ENCODE measurements at regions not wholly inside any gene's neighbourhood (a gene's known extent, or its start where the extent isn't known, plus 50 kb on each side); places are given as distances from the start of the nearest gene placed in this dataset.
A peak's percentile ranks its signal among the peaks of the same experiment; 100 is the strongest.

DNA sequence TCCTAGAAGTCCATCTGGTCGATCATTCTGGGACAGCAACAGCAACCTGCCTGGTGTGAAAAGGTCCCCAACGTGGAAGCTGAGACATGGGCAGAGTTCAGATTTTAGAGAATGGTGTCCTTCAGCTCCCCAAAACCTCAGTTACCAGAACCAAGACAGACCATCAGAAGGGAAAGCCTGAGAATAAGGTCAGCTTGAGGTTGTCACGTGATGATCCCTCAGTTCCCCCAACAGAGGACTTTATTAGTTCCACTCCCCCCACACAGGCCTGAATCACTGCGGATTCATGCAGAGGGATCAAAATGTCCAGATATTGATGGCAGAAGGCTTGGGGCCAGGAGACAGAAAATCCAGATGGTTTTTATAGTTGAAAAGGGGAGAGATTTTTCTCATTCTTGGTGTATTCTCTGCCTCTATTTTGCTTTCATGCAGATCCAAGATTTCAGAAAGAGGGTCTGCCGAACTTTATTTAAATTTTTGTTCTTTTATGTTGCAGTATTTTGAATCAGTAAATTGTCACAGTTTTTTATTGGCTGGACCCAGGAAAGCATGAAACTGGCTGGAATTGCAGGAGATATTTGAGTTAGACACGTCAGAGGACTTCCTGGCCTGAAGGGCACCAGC is 139.0 kb upstream of the NTM start:
- no peak for DNase-seq

DNA sequence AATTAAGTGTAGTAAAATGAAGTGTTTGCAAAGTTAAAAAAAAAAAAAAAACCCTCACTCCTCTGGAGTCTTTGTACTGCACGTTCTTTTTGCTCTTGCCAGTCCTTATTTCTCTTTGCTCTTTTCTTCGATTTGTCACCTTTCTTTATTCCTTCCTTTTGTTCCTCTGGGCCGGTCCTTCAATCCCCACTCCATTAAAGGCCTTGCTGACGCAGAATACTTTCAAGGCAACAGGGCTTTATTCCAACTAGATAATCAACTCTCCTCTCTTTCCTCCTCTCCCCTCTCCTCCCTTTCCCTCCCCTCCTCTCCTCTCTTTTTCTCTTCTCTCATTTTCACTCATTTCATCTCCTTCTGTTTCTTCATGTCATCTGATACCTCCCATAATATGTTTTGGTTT is 138.2 kb upstream of the NTM start:
- no peak for DNase-seq

DNA sequence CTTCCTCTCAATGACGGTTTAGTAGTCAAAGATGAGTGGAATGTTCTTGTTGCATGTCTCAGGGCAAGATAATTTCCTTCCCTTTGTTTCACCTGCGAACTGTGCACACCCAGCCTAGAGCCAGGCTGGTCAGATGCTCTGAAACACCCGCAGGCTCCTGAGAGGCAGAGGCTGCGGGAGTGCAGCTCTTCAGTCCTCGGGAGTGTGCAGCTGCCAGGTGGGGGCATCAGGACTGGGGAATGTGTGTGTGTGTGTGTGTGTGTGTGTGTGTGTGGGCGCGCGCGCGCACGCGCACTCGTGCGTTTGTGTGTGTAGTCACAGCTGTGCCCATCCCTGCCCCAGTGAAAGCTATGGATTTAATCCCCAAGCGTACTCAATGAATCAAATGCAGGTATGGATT is 136.2 kb upstream of the NTM start:
- DNase-seq = peak in 1 of 56 donors; percentile 23

DNA sequence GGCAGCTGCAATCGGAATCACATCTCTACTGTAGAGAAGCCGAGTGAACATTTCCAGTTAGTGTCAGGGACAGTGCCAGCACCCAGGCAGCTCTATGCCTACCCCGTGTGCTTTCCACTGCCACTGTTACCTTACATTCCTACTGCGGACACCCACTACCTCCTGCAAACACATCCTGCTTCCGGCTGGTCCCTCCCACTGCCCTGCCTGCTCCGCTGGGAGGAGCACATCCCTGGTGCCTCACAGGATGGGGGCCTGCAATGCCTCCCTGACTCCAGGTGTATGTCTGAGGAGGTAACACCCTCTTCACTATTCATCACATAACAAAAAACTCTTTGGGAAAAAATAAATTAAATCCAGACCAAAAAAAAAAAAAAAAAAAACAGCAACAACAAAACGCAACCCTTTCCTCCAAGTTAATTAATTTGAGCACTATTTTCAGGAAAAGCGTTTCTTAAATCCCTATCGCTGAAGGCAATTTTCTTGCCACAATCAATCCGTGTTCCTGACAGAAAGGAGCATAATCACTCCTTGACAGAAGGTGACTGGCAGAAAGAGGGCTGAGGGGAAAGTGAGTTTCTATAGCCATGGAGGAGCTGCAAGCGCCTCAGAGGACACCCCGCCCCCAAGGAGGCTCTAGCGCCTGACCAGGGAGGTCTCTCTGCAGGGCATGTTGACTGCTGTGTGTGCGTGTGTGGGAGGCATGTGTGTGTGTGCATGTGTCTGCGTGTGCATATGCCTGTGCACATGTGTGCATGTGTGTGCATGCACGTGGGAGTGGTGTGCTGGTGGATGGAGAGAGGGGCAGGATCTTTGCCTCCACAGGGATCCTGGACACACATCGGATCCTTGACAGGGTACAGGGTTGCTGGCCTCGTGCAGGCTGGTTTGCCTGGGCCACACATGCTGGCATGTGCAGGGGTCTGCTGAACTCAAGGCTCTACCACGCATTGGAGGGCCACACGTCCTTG is 134.8 kb upstream of the NTM start:
- DNase-seq = no peak

DNA sequence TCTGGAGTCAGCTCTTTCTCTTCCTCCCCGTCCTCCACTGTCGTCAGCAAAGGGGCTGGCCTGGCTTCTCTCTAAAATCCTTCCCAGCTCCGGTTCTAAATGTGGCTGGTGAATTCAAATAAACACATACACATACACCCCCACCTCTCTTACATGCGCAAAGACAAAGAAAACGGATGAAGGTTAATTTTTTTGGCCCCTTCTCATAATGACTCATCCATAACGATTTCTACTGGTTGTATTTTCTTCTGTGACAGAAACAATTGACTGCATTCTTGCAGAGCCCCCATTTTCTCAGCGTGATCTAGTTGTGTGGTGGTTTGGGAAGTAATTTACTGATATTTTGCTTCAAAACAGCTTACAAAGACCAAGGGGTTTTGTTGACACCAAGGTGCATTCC is 130.0 kb upstream of the NTM start:
- DNase-seq = no peak

DNA sequence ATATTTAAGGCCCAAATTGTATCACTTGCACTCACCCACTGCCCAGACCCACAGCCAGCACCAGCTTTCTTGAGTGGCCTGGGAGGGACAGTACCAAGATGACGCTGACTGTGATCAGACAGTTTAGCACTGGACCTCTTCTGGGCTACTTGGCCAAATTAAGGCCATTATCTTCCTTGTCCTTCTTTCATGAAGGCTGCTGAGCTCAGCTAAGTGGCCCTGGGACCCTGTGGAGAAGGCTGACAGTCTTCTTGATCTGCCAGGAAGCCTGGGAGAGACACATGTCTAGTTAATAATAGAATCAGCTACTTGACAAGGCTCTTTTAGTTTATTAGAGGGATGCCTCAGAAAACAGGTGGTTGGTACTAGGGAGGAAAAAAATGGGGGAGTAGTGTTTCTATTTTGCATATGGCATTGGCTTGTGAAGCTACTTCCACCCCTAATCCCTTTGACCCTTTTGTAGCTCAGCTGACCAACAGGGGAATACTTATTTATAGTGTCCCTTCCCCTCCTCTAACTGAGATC is 127.9 kb upstream of the NTM start:
- no peak for DNase-seq

DNA sequence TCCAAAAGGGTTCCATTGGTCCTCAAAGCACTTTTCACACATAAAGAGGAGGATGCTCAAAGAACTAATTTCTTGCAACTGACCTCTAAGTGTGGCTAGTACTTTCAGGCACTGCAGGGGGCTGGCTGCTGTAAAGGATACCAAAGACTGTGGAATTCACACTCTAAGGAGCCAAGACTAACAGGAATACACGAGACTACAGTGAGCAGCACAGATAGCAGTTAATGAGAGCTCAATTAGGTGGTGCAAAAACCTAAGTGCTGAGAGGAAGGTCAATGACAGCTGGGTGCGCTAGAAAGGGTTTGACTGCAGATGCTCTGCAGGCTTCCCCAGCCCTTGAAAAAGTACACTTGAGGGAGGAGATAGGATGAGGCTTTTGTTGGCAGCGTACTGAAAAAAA is 124.3 kb upstream of the NTM start:
- no peak for DNase-seq

DNA sequence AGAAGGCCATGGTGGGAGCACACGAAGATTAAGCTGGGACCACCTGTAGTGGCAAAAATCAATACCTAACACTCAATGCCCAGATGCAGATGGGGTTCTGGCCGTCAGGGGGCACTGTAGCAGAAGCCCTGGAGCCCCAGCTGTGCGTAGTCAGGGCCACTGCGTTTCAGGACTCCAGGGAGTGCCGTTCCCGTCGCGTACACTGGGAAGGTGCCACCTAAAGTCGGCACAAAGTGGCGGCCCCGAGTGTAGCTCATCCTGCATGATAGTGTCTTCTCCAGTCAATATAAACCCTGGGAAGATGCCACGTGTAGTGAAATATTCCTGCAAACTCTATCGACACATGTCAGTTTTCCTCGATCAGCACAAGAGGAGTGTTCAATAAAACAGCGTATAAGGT is 123.8 kb upstream of the NTM start:
- DNase-seq = peak in 47 of 56 donors; percentile 6 to 82 (median 48)

DNA sequence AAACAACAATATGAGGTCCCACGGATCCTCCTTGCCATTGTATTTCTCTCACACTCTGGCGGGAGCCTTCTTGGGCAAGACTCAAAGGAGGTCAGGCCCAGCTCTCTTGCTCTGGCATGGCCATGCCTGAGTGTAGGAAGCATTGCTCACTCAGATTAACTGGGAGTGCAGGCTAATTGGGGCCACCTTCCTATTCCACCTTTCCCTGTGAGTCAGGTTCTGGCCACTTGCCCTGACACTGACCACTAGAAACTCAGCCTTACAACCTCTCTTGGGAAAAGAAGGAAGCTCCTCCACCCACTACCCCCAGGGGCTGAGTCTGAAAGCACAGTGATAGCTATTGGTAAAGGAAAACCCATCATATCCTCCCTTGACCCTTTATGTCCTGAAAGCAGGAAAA is 121.8 kb upstream of the NTM start:
- DNase-seq = no peak

DNA sequence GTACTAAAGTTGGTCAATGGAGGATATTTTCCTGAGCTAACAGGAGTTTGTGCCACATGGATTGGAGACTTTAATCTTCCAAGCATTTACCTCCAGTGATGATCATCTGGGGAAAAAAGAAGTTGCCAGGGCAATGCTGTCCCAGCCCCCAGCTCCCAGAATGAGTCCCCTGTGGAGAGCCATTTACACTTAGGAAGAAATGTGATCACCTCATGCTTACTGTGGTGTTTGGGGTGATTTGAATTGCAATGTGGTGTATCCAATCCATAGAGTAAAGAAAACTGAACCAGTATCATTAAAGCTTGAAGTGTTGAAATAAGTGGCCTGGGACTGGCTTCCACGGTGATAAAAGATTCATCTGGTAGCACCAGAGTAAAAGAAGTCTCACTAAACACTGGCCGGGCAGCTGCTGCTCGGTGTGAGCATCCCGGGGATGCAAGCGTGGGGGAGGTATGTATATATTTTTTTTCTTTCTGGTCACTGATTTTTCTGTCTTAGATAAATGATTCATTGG is 117.2 kb upstream of the NTM start:
- DNase-seq = no peak

DNA sequence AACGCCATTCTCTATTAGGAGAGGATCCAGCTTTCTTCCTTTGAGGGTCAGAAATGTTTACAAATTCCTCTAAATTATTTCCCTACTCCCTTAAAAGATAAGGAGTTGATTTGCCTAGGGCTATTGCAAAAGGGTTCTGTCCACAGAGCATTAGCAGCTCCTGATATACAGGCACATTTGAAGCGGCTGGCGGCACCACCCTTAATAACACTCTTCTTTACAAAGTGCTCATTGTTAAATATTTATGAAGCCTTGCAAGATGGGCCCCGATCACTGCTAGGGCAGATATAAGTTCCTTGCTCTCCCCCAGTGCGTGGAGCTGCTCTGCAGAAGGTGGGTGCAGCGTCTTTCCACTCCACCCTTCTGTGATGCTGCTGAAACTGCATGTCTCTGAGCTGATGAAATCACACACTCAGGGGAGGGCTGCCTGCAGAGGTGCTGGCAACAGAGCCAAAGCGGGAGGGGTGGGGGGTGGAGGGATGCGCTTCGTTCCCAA is 116.7 kb upstream of the NTM start:
- DNase-seq = peak in 16 of 56 donors; percentile 10 to 74 (median 26)

DNA sequence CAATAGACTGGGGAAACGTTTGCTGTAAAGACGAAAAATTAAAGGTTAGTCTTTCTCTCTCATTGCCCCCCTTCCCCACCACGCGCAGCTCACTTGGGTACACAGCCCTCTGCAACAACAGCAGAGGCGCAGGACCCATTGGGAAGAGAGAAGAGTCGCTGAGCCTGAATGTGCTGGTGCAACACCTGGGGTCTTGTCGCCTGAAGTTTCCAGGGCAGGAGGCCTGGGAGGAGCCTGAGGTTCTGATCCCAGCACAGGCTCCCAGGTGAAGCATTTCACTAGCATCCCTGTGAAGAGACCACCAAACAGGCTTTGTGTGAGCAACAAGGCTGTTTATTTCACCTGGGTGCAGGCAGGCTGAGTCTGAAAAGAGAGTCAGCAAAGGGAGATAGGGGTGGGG is 116.2 kb upstream of the NTM start:
- DNase-seq = no peak

DNA sequence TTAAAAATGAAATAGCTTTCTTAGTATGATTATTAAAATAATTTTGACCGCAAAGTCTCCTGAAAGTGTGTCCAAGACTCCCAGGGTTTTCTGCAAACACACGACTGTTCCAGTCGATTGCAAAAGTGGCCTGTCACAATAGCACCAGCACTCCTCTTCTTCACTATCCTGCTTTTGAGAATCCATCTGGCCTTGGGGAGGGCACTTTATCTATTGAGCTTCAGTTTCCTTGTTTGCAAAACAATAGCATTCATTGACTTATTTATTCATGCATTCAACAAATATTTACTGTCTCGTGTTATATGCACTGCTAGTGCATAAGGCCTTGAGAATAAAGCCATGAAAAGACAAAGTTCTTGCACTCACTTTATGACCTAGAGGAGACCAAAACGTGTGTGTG is 96.2 kb upstream of the NTM start:
- DNase-seq = peak in 1 of 56 donors; percentile 4

DNA sequence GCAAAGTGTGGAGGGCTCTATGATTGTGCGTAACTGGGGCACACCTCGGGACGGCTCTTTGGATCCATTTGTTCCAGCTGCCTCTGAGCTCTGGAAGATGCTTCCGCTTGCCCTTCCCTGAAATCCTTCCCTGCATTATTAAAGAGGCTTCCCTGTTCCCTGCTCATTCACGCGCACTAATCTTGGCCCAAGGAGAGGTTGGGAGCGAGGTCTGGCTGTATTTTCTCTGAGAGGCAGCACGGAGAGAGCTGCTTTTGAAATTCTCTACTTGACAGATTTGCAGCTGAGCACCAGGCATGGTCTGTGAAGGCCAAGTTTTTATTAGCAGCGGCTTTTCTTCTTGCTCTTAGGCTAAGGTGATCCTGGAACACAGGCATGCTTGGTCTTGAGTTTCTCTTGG is 94.8 kb upstream of the NTM start:
- DNase-seq = peak in 26 of 56 donors; percentile 6 to 70 (median 32)

DNA sequence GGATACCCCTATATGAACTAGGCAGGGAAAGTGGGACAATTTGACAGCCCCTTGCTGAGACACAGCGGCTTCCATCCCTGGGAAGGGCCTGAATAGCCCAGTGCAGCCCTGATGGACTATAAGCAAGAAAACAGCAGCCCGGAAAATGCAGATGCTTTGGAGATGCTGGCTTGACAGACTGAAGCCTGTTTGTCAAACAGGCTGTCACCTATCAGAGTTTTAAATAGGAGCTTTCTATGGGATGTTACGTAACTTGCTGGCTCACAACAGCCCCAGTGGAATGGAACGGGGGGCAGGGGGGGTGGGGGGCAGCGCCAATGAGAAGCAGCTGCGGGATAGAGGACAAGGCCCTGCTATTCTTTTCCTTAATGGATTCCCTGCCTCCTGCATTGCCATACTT is 91.9 kb upstream of the NTM start:
- DNase-seq = peak in 46 of 56 donors; percentile 12 to 86 (median 58)

DNA sequence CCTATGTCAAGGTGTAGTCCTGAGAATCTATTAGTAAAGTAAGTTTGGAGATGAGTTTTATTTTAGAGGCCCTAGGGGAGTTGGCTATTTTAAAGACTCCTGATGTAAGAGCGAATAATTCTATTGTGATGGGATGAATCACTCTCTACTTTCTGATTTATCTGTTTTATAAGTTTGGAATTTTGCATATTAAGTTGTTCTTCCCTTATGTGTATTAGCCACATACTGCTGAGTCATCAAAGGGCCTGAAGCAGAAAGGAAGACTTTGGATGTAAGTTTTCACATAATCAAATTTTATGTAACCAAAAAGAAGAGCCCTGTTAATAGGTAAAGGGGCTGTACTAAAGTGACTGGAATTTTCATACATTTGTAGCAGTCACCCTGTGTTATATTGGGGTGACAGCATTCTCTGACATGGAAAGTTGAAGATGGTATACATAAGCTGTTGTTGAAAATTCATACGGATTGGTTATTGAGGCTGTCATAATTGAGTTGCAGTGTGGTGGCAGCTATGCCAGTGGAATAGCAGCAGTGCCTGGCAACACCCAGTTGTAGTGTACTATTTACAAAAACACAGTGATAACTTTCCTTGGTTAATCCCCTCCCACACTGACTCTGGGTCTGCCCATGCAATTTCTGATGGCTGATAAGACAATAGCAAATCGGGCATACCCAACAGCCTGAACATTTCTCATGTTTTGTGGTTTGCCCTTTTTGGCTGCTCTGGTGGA is 90.6 kb upstream of the NTM start:
- no peak for DNase-seq

DNA sequence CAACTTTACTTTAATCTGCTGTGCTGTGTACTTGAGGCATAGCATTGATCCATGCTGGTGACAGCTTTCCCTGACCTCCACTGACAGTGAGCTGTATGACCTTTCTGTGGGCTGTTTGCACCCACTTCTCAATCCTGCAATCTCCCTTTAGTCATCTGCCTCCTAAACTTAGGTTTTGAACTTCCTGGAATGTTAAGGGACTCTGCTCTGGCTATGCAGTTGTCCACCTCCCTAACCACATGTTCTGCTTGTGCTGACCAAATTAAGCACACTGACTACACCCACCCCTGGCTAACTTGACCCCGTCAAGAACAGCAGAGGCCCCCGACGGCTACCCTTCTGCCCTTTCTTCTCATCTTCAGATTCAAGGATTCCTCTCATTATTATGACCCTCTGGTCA is 89.1 kb upstream of the NTM start:
- DNase-seq = no peak

DNA sequence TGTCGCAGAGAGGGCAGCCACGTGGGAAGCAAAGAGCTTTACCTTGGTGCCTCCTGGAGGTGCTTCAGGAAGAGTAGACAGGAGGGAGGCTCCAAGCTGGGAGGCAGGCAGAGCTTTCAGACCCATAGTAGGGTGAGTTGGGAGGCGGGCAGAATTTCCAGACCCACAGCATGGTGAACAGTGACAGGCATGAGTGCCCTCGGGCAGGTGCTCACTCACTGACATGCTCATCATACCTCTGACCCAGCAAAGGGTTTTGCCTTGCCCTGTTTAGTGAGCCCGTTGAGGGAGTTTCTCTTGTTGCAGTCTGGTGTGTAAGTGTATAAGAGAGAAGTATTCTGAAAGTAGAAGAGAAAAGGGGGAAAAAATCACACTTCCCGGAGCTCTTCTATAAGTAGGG is 86.4 kb upstream of the NTM start:
- no peak for DNase-seq

DNA sequence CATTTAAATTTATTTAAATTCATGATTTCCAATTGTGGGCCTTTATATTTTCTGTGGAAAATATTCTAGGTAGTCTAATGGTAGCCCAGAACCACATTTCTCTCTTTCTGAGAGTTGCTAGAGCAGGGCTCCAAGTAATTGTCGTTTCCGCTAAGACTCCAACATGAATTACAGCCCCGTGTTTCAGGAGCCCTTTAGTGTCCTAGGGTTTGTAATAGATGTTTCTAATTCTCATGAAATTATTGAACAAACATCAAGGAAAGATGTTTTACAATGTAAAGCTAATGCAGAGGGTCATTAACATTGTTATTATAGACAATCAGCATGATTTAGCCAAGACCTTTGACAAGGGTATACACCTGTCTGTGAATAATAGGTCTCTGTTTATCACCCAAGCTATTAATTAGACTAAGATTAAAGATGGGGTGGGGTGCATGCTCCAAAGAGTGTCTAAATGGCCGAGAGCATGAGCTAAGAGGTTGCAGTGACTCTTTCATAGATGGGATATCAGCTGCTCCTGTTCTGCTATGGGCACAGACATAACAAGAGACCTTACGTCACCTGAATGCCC is 81.8 kb upstream of the NTM start:
- DNase-seq = no peak

DNA sequence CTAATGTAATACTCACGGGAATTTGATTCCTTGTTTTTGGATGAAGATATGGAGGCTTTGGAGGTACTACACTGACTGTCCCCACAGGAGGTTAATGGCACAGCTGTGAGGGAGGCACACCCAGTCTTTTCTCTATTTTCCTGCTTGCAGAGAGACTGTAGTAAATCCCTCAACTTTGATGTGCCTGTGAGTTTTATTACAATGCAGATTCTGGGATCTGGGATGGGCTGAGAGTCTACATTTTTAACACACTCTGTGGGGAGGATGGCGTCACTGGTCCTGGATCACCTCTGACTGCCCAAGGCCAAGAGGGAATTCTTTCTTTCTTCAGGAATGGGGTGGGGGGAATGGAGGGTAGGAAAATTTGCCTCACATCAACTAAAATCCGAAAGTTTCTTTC is 80.2 kb upstream of the NTM start:
- DNase-seq = no peak

DNA sequence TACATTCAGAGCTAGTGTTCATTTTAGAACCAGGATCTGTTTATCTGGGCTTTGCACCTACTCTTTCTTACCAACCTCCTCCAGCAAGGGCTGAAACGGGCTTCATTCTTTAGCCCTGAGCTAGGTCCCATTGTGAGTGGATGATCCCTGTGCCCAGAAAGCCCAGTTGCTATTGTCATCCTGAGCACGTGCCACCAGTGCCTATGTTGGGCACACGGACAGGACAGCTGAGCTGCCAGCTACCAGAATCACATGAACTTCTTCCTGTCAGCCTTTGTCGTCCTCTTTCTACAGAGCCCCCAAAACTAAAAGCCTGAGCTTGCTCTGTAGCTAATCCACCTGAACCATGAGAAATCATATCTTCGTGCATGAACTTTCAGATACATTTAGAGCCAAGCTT is 74.4 kb upstream of the NTM start:
- peak in 25 of 56 donors; percentile 3 to 70 (median 39) for DNase-seq

Measured in amygdala (tissue), 56 donors.